Neuron (in vitro differentiated cells): ENCODE measurements at regions not wholly inside any gene's neighbourhood (a gene's known extent, or its start where the extent isn't known, plus 50 kb on each side); places are given as distances from the start of the nearest gene placed in this dataset.
"Not testable (repeated sequence)": the region's sequence is repeated elsewhere in the genome, so short reads cannot be mapped to it uniquely, and the experiment has no call there.

ENCODE experiments used
- H2AFZ ChIP-seq: one replicate; pipeline ENCODE4 v1.6.1; 2013; ENCODE audit warnings: low read depth, mild to moderate bottlenecking, inconsistent platforms, low read length, moderate library complexity
- H3K27me3 ChIP-seq: one replicate; pipeline ENCODE4 v1.6.1; 2013; ENCODE audit warnings: low read length; ENCODE audit not compliant: insufficient read depth
- H3K36me3 ChIP-seq: one replicate; pipeline ENCODE4 v1.6.1; 2013; ENCODE audit warnings: low read length; ENCODE audit not compliant: insufficient read depth
- H3K4me1 ChIP-seq: one replicate; pipeline ENCODE4 v1.6.1; 2013; ENCODE audit warnings: low read length; ENCODE audit not compliant: insufficient read depth
- H3K4me3 ChIP-seq: 2 replicates; pipeline ENCODE4 v1.5.1; 2013; ENCODE audit warnings: mild to moderate bottlenecking, low read length, moderate library complexity
- H3K9me3 ChIP-seq: one replicate; pipeline ENCODE4 v1.6.1; 2013; ENCODE audit warnings: low read length

- no peaks in the 10 kb centered on the region for H3K36me3 ChIP-seq
- H3K4me1 ChIP-seq, result peaks cover 3% of the 10 kb centered on the region
- H3K9me3 ChIP-seq, result no peaks in the 10 kb centered on the region
- H3K4me3 ChIP-seq, result no peak overlapping the region
- no peaks in the 10 kb centered on the region for H3K27me3 ChIP-seq
- H2AFZ ChIP-seq, result no peak overlapping the region
Measured at GRCh38 chr7:83820641-83821040, 171.7 kb upstream of the SEMA3E start.

DNA sequence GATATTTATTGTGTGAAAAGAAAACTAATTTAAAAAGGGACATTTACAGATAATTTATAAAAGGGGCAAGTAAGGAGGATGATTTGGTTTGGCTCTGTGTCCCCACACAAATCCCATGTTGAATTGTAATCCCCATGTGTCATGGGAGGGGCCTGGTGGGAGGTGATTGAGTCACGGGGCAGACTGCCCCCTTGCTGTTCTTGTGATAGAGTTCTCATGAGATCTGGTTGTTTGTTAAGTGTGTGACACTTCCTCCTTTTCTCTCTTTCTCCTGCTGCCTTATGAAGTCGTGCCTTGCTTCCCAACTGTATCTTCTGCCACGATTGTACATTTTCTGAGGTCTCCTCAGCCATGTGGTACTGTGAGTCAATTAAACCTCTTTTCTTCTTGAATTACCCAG, 171.0 kb upstream of the SEMA3E start:
- H3K36me3 ChIP-seq, result no peaks in the 10 kb centered on the region
- no peak overlapping the region for H2AFZ ChIP-seq
- H3K4me1 ChIP-seq, result peaks cover 3% of the 10 kb centered on the region
- H3K9me3 ChIP-seq, result no peaks in the 10 kb centered on the region
- no peaks in the 10 kb centered on the region for H3K27me3 ChIP-seq
- no peak overlapping the region for H3K4me3 ChIP-seq

DNA sequence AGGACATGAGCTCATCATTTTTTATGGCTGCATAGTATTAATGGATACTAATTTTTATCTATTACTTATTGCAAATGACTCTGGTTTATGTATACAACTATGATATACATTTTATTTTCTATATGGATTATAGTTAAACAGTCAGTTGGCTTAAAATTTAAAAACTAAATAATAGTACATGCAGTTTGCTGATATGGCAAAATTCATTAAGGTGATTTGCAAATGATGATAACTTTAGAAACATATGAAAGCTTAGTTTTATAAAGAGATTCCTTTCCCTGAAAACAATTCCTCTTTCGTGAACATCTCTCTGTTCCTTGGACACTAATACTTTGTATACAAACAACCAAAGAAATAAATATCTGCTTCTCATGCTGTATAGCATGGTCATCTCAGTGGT, 165.5 kb upstream of the SEMA3E start:
- Histone ChIP-seq H3K9me3 (no peaks in the 10 kb centered on the region), H3K36me3 (no peaks in the 10 kb centered on the region), H2AFZ (no peak overlapping the region), H3K27me3 (no peaks in the 10 kb centered on the region), H3K4me1 (no peaks in the 10 kb centered on the region), H3K4me3 (no peak overlapping the region)

GRCh38 chr7:83812563-83812962, 163.6 kb upstream of the SEMA3E start:
- not testable (repeated sequence) for H3K9me3 ChIP-seq, H3K36me3 ChIP-seq, H3K4me1 ChIP-seq, H2AFZ ChIP-seq, H3K4me3 ChIP-seq, H3K27me3 ChIP-seq

DNA sequence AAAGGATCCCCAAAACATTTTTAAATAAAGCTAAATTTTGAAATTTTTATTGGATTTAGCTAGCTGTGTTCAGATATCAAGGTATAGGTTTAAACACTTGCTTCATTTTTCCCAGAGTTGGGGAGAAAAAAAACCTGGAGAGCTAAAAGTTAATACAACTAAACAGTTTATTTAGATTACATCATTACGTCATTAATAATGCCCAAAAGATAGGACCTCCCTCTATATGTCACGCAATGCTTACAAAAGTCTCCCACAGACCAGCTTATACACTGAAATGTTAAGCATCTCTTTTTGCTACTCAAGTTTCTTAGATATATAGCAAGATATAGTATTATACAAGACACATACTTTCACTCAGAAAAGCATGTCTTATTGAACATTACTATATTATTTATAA, 160.0 kb upstream of the SEMA3E start:
- H3K4me3 ChIP-seq, result no peak overlapping the region
- peaks cover 8% of the 10 kb centered on the region for H3K4me1 ChIP-seq
- no peaks in the 10 kb centered on the region for H3K9me3 ChIP-seq

DNA sequence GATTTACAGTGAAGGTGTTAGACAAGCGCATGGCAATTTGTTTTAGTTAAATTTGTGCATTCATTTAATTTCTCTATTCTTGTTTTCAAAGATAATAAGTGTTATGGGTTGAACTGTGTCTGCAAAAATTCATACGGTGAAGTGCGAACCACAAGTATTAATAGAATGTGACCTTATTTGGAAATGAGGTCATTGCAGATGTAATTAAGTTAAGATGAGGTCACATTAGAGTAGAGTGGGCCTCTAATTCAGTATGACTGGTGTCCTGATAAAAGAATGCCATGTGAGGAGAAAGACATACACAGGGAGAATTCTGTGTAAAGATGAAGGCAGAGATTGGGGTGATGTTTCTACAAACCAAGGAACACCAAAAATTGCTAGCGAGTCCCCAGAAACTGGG, 158.8 kb upstream of the SEMA3E start:
- no peaks in the 10 kb centered on the region for H3K9me3 ChIP-seq
- H3K27me3 ChIP-seq, result no peaks in the 10 kb centered on the region
- no peak overlapping the region for H3K4me3 ChIP-seq
- H2AFZ ChIP-seq, result no peak overlapping the region
- peaks cover 8% of the 10 kb centered on the region for H3K4me1 ChIP-seq
- H3K36me3 ChIP-seq, result no peaks in the 10 kb centered on the region

More for the DNA sequence above, 160.0 kb upstream of the SEMA3E start:
- H2AFZ ChIP-seq, result no peak overlapping the region
- H3K27me3 ChIP-seq, result no peaks in the 10 kb centered on the region
- H3K36me3 ChIP-seq, result no peaks in the 10 kb centered on the region

GRCh38 chr7:83806538-83806937, 157.6 kb upstream of the SEMA3E start:
- H2AFZ ChIP-seq, result no peak overlapping the region
- H3K36me3 ChIP-seq, result no peaks in the 10 kb centered on the region
- H3K4me1 ChIP-seq, result peaks cover 8% of the 10 kb centered on the region
- H3K27me3 ChIP-seq, result no peaks in the 10 kb centered on the region
- H3K9me3 ChIP-seq, result no peaks in the 10 kb centered on the region
- no peak overlapping the region for H3K4me3 ChIP-seq

DNA sequence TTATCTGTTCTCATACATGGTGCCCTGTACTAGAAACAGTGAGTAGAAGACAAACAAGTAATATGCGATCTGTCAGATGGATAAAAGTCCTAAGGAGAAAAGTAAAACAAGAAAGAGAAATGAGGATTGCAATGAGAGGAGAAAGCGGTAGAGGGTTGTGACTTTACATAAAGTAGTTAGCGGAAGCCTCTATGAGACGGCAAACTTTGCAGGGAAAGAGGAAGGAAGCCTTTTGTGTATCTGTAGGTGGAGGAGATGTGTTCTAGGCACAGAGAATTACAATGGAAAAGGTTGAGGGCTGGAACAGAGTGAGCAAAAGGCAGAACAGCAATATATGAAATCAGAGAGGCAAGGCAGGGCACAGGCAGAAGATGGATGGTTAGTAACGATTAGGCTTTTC, 150.4 kb upstream of the SEMA3E start:
- no peaks in the 10 kb centered on the region for H3K4me1 ChIP-seq
- no peaks in the 10 kb centered on the region for H3K36me3 ChIP-seq
- H2AFZ ChIP-seq, result no peak overlapping the region
- no peaks in the 10 kb centered on the region for H3K9me3 ChIP-seq
- H3K4me3 ChIP-seq, result no peak overlapping the region
- H3K27me3 ChIP-seq, result no peaks in the 10 kb centered on the region

- Histone ChIP-seq H2AFZ (no peak overlapping the region), H3K4me3 (no peak overlapping the region), H3K36me3 (no peaks in the 10 kb centered on the region), H3K9me3 (no peaks in the 10 kb centered on the region), H3K27me3 (no peaks in the 10 kb centered on the region), H3K4me1 (no peaks in the 10 kb centered on the region)
Measured at GRCh38 chr7:83798489-83798888, 149.6 kb upstream of the SEMA3E start.

DNA sequence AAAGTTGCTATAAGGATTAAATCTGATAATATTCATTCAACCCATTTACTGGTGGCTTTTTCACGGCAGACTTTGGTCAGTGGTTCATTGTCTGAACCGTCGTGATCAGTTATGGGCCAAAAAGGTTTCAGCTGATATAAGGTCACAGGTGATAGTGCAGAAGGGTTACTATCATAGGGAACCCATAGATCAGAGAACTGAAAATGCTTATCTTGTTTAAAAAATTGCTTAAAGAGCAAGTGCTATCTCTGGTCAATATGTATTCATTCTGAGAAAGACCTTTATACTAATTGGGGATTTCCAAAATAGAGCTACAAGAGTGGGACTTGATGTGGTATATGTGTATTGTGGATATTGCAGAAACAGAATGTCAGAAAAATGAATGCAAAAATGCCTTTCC, 147.8 kb upstream of the SEMA3E start:
- Histone ChIP-seq H3K4me1 (no peaks in the 10 kb centered on the region), H3K27me3 (no peaks in the 10 kb centered on the region), H3K36me3 (no peaks in the 10 kb centered on the region), H3K4me3 (no peak overlapping the region), H3K9me3 (no peaks in the 10 kb centered on the region), H2AFZ (no peak overlapping the region)

DNA sequence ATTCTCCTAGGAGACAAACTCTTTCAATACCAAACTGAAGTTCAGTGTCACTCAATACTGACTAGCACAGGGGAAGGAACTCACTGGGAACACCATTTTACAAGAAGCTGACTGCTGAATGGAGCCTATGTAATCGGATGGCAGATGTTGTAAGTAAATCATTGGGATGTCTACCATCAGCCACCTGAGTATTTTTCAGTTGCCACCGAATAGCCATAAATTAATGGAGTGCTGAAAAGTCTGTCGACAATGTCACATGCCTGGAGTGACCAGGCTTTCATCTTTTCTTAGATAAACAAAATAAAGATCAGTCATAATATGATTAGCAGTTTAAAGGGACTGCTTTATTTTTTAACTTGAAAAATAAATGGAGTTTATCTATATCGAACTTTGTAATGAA, 145.9 kb upstream of the SEMA3E start:
- Histone ChIP-seq H2AFZ (no peak overlapping the region), H3K9me3 (no peaks in the 10 kb centered on the region), H3K27me3 (no peaks in the 10 kb centered on the region), H3K4me3 (no peak overlapping the region), H3K36me3 (no peaks in the 10 kb centered on the region), H3K4me1 (no peaks in the 10 kb centered on the region)

DNA sequence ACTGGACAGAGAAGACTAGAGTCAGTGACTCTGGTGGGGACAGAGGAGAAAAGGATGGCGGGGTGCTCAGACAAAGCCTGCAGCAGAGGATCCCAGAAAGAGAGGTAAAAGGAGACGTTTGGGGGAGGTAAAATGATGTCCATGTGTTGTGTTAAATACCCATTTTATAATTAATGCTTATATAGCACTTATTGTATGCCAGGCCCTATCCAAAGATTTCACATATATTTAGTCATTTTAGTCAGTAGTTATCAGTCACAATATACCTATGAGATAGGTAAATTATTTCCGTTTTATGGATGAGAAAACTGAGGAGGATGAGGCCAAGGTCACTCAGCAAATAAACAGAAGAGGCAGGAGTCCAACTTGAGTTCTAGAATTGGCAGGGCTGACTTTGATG, 144.6 kb upstream of the SEMA3E start:
- no peaks in the 10 kb centered on the region for H3K9me3 ChIP-seq
- H3K27me3 ChIP-seq, result no peaks in the 10 kb centered on the region
- no peaks in the 10 kb centered on the region for H3K36me3 ChIP-seq
- H2AFZ ChIP-seq, result no peak overlapping the region
- no peaks in the 10 kb centered on the region for H3K4me1 ChIP-seq
- H3K4me3 ChIP-seq, result no peak overlapping the region

DNA sequence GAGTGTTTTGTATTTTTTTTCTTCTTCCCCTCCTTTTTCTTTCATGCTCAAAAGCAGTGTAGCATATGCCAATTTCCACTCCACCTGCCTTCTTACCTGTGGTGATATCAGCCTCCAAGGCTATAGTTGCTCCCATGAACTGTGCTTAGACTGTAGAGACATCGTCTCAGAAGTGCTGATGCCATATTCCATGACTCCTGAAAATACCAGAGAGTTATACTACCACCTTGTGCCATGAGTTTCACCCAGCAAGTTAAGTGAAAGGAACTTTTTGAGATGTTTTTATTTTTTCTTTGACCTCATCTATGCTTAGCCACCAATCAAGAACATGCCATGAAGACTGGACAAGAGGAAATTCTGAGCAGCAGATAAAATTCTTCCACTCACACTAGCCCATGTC, 142.8 kb upstream of the SEMA3E start:
- no peaks in the 10 kb centered on the region for H3K4me1 ChIP-seq
- H3K27me3 ChIP-seq, result no peaks in the 10 kb centered on the region
- H2AFZ ChIP-seq, result no peak overlapping the region
- no peak overlapping the region for H3K4me3 ChIP-seq
- H3K36me3 ChIP-seq, result no peaks in the 10 kb centered on the region
- no peaks in the 10 kb centered on the region for H3K9me3 ChIP-seq

DNA sequence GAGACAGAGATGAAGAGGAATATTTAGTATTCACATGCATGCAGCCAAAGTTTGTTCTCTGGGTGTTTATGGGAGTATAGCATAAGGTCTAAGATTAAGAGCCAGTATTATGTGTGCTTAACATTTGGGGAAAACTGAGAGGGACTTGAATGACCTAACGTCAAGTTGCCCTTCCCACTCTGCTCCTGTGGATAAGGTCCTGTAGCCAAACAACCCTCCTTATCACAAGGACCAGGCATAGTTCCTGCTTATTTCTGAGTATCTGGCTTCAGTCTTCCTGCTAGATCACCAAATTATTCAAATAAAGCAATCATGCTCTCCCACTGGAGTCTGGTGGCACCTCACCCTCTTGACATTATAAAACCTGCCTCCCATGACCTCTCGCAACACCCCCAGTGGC, 137.9 kb upstream of the SEMA3E start:
- no peak overlapping the region for H2AFZ ChIP-seq
- H3K27me3 ChIP-seq, result no peaks in the 10 kb centered on the region

More for the DNA sequence above, 137.9 kb upstream of the SEMA3E start:
- H3K36me3 ChIP-seq, result no peaks in the 10 kb centered on the region
- no peak overlapping the region for H3K4me3 ChIP-seq
- no peaks in the 10 kb centered on the region for H3K4me1 ChIP-seq
- H3K9me3 ChIP-seq, result no peaks in the 10 kb centered on the region
